A673 (cell line): ENCODE measurements at regions not wholly inside any gene's neighbourhood (a gene's known extent, or its start where the extent isn't known, plus 50 kb on each side); places are given as distances from the start of the nearest gene placed in this dataset.

Source experiments
- EZH2 ChIP-seq: fragments of 200-600 bp; sonication (generic); IDR thresholded peaks from 2 replicates; pipeline ENCODE4 v1.6.1; 2017; ENCODE audit warnings: borderline replicate concordance, low read depth, mild to moderate bottlenecking, mixed read lengths, antibody characterized with exemption, low read length; ENCODE audit not compliant: poor library complexity, severe bottlenecking
- TF ChIP-seq, protein P1 (sequence below): fragments of 300-800, 200-600 bp; sonication (generic); conservative IDR thresholded peaks from 2 replicates; pipeline ENCODE4 v1.5.1; 2017; ENCODE audit warnings: low read depth, mild to moderate bottlenecking, antibody characterized with exemption, low read length, moderate library complexity, mixed read lengths

DNA sequence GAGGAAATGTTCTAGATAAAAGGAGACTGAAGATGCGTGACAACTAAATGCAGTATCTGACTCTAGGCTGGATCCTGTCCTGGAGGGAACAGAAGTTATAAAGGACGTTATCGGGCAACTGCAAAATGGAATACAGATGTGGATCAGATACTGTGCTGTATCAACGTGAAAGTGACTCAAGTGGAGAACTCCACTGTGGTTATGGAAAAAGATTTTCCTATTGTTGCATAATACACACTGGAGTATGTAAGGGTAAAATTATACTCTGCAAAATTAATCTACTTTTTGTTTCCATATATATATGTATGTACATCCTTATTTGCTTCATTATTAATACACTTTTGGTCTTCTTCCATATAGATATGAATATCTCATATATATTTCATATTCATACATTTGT lies 654.0 kb downstream of the QKI start:
- TF ChIP-seq, protein P1, sequence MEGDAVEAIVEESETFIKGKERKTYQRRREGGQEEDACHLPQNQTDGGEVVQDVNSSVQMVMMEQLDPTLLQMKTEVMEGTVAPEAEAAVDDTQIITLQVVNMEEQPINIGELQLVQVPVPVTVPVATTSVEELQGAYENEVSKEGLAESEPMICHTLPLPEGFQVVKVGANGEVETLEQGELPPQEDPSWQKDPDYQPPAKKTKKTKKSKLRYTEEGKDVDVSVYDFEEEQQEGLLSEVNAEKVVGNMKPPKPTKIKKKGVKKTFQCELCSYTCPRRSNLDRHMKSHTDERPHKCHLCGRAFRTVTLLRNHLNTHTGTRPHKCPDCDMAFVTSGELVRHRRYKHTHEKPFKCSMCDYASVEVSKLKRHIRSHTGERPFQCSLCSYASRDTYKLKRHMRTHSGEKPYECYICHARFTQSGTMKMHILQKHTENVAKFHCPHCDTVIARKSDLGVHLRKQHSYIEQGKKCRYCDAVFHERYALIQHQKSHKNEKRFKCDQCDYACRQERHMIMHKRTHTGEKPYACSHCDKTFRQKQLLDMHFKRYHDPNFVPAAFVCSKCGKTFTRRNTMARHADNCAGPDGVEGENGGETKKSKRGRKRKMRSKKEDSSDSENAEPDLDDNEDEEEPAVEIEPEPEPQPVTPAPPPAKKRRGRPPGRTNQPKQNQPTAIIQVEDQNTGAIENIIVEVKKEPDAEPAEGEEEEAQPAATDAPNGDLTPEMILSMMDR = no peak
- TF ChIP-seq EZH2 = no peak
